GM18861 (cell line): ENCODE measurements at regions not wholly inside any gene's neighbourhood (a gene's known extent, or its start where the extent isn't known, plus 50 kb on each side); places are given as distances from the start of the nearest gene placed in this dataset.
A peak's percentile ranks its signal among the peaks of the same experiment; 100 is the strongest.
"Not testable (repeated sequence)": the region's sequence is repeated elsewhere in the genome, so short reads cannot be mapped to it uniquely, and the experiment has no call there.

Experiments
- ATAC-seq: cut with Tn5 transposase; IDR thresholded peaks from one replicate; pipeline ENCODE4 v1.9.1; 2021; ENCODE audit not compliant: unreplicated experiment

DNA sequence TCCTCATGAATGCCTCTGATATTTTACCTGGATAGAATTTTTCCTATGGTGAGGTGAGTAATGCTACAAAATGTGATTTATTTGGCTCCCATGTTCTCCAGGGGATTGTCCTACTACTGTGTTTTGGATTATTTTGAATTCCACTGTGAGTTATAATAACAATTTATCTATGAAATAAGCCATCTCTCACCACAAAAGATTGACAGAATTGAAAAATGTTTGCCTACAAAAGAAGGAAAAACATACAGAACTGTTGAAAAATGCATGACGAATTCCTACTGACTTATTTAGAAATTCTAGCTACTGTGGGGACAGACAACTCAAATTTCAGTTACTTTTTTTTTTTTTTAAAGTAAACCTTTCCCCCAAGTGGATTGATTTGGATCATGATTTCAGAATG lies 463.7 kb upstream of the GRIN3A start:
- no peak for ATAC-seq

DNA sequence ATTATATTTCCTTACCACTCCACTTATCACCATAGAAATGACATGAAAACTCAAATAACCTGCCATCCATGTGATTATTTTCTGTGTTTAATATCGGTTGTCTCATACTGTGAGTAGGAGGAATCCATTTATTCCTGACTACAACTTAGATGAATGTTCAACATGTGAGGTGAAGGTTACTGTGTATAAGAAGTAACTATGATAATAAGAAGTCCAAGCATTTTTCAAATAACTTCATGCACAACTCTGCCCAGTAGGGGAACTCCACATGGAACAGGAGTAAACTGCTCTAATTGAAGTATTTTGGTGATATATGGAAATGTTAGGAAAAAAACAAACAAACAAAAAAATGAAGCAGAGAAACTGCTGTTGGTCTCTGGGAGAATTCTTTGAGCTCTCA lies 447.5 kb upstream of the GRIN3A start:
- no peak for ATAC-seq

DNA sequence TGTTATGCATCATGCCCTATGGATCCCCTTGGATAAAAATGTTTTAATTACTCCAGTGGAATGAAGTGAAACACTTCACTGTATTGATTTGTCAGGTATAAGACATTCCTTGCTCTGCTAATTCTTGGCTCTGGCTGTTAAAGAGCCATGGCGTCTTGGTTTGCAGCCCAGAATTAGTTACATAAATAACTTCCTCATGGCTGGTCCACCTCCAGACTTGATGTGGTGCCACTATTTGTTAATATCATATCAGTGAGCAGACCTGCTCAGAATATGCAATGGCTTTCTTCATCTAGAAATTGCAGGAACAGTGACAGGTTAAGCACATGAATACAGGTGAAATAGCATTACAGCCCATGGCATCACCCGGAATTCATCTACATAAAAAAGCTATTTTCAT lies 446.9 kb upstream of the GRIN3A start:
- no peak for ATAC-seq

DNA sequence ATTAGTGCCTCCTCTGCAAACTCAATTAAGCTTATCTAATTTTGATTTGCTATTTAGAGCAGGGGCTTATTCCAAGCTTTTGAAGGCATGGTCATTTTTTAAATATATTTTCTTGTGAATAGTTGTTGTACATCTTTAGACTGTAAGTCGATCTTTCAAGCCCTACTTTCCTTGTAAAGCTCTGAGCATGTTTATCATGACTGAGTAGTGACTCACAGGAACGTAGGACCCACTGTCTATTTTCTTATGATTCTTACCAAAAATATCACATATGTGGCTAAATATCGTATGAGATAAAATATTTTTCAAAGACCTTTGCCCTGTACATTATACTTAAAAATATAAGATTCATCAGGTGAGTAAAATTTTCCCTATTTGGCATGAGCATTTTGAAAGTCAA lies 440.4 kb upstream of the GRIN3A start:
- no peak for ATAC-seq

DNA sequence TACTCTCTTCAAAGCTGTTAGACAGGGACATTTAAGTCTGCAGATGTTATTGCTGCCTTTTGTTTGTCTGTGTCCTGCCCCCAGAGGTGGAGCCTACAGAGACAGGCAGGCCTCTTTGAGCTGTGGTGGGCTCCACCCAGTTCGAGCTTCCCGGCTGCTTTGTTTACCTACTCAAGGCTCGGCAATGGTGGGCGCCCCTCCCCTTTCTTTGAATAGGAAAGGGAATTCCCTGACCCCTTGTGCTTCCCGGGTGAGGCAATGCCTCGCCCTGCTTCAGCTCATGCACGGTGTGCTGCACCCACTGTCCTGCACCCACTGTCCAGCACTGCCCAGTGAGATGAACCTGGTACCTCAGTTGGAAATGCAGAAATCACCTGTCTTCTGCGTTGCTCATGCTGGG lies 435.8 kb upstream of the GRIN3A start:
- not testable (repeated sequence) for ATAC-seq

DNA sequence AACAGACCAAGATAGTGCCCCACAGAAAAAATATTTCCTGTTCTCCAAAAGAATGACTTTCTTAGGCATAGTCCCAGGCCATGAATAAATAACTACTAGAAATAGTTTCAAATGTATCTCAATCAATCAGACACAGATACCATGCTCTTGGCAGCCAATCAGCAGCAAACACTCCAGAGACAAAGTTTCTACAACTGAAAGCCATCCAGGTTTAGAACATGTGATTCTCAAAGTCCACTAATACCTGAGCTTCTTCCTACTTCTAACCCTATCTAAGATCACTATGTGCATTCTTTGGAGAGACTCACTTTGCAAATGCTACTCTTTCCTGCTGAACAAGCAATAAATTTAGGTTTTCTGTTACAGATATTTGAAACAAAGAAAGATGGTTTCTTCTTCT lies 425.8 kb upstream of the GRIN3A start:
- ATAC-seq, result no peak

DNA sequence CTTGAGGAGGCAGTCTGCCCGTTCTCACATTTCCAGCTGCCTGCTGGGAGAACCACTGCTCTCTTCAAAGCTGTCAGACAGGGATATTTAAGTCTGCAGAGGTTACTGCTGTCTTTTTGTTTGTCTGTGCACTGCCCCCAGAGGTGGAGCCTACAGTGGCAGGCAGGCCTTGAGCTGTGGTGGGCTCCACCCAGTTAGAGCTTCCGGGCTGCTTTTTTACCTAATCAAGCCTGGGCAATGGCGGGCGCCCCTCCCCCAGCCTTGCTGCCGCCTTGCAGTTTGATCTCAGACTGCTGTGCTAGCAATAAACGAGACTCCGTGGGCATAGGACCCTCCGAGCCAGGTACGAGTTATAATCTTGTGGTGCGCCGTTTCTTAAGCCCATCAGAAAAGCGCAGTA lies 414.6 kb upstream of the GRIN3A start:
- ATAC-seq, result not testable (repeated sequence)

DNA sequence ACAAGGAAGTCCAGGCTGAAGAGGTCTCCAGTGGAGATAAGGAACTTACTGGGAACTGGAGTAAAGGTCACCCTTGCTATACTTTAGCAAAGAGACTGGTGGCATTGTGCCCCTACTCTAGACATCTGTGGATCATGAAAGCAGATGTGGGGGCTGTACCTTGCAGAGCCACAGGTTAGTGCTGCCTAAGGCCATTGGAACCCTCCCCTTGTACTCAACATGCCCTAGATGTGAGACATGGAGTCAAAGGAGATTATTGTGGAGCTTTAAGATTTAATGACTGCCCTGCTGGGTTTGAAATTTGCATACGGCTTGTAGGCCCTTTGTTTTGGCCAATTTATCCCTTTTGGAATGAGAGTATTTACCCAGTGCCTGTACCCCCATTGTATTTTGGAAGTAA lies 397.3 kb upstream of the GRIN3A start:
- no peak for ATAC-seq

DNA sequence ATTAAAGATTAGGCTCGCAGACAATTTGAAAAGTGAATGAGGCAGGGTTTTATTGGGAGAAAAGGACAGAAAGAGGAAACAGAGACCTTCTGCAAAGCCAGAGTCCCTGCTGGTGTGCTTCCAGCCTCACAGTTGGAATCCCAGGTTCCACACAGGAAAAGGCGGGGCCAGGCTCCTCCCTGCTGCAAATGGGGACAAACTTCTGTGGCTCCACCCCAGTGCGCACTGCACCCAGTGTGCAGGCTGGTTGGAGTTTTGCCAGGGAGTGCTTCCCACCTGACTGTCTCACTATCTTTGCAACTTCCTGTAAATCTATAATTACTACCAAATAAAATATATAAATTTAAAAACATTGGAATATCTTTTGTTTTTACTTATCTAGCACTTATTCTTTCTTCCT lies 386.0 kb upstream of the GRIN3A start:
- ATAC-seq, result no peak

DNA sequence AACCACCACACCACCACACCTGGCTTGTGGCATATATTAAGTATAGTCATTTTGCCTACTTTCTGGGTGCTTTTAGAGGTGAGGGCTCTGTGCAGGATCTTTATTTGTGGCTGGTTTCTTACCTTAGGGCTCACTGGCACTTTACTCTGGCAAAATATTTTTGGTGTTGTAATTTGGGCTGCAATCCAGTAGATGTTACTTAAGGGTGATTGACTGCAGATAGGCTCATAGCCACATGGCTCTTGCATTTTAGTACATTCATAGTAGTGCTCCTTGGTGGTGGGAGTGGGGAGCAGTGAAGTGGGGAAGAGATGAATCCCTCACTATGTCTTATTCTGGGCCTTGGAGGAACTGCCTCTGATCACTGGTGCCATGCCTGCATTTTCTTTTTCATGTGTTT lies 376.1 kb upstream of the GRIN3A start:
- ATAC-seq, result no peak

DNA sequence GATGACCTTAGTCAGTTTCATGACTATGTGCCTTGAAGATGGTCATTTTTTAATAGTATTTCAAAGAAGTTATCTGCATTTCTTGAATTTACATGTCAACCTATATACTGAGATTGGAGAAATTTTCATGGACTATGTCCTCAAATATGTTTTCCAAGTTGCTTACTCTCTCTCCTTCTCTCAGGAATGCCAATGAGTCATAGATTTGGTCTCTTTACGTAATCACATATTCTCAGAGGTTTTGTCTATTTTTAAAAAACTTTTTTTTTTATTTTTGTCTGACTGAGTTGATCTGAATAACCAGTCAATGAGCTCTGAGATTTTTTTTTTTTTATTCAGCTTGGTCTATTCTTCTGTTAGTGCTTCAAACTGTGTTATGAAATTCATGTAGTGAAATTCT lies 374.7 kb upstream of the GRIN3A start:
- no peak for ATAC-seq

DNA sequence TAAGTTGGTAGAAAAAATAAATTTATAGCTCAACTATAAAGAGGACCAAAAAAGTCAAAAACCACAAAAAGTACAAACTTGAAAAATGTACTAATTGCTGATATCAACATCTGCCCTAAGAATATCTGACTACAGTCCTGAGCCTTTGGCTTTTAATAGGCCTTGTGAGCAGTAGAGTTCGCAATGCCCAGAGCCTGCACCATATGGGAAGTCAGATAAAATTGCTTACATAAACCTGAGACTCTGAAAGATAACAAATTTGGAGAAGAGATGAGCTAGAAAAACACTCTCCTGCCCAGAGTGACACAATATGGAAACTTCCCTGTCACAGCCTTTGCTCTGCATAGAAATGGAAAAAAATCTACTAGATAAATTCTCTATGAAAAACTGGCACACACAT lies 368.0 kb upstream of the GRIN3A start:
- ATAC-seq, result no peak

DNA sequence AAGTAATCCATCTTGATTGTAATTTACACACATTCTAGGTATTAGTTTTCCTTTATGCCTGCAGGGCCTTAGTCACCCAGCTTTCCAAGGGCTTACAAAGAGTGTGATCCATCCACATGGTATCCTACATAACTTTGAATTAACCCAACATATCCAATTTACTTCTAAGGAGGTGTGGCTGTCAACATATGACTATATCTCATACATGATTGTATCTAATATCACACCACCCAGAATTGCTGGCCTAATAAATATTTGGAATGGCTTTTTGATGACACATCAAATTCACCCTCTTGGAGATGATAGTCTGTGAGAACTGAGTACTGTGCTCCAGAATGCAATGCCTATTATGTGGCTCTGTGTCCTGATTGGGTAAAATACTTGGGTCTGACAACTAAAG lies 363.3 kb upstream of the GRIN3A start:
- no peak for ATAC-seq

DNA sequence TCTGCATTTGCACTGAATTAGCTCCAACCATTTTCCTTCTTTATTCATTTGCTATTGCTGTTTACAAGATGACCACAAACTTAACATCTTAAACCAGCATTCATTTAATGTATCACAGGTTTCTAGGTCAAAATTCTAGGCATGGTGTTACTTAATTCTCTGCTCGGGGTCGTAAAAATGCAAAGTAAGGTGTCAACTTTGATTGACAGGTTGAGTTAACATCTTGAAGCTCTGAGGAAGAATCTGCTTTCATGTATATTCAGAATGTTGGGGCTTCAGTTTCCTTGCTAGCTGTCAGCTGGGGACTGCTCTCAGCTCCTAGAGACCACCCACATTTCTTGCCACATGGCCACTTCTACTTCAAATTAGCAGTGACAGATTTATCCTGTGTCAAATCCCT lies 348.7 kb upstream of the GRIN3A start:
- ATAC-seq, result no peak

DNA sequence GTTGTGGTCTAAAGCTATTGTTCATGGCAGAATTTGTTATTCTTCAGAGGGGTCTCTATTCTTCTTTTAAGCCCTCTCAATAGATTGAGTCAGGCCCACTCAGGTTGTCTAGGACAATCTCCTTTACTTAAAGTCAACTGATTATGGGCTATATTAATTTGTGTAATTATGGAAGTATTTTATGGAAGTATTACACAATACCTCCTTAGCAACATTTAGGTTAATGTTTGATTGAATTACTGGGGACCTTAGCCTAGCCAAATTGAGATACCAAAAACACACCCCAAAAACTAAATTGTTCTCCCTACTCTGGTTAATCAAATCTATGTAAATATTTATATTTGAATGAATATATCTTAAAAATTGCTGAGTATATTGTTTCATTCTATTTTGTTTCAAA lies 347.1 kb upstream of the GRIN3A start:
- no peak for ATAC-seq

DNA sequence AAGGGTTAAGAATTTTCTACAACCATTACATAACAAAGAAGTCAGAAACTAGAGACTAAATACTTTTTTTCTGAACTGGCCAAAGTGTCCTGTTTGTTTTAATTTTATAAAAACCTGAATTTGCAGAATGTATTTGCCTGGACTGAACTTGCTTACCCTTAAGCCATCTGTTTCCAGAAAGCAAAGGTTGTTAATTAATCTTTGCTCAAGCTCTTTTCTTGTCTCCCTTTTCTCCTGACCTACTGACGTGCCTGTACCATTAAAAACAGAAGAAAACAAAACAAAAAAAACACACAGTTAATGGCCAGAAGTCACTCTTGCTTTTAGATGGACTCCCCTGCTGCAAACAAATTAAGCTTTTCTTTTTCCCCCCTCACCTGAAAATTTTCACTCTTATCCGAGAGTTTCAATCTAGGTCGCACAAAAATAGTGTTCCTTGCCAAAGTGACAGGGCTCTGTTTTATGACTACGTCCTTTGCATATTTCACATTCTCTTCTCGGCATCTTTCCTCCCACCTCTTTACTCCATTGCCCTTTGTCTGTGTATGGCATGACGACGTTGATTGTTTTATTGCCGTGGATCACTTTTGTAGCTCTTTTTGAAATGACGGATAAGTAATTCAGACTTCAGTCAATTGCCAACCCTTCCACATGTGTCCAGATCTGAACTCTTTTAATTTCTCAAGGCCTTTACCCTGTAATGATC lies 333.8 kb upstream of the GRIN3A start:
- no peak for ATAC-seq

DNA sequence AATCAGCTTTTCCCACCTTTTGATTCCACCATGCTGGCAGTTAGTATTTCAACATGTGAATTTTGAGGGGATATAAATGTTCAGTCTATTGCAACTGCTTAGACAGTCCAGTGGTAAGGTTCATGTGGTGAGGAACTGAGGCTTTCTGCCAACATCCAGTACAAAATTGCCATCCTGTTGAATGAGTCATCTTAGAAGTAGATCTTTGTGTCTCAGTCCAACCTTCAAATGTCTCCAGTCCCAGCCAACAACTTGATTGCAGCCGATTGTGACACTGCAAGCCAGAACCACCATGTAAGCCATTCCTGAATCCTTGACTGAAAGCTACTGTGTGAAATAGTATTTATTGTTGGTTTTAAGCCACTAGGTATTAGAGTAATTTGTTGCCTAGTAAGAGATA lies 331.5 kb upstream of the GRIN3A start:
- no peak for ATAC-seq

DNA sequence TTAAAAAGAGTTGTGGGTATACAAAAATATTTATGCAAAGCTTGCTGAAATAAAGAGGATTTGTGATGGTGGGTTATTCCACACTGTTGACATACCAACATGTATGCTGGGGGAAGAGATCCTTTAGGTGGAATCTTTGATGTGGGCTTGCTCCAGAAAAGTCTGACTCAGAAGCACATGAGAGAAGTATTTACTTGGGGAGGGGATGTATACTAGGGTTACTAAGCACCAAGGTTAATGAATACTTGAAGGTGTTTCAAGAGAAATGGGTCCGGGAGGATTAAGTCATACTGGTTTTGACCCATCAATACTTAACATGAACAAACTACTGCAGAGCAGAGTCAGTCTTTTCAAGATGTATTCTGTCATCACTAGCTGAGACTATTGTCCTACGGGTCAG lies 316.4 kb upstream of the GRIN3A start:
- ATAC-seq, result no peak

DNA sequence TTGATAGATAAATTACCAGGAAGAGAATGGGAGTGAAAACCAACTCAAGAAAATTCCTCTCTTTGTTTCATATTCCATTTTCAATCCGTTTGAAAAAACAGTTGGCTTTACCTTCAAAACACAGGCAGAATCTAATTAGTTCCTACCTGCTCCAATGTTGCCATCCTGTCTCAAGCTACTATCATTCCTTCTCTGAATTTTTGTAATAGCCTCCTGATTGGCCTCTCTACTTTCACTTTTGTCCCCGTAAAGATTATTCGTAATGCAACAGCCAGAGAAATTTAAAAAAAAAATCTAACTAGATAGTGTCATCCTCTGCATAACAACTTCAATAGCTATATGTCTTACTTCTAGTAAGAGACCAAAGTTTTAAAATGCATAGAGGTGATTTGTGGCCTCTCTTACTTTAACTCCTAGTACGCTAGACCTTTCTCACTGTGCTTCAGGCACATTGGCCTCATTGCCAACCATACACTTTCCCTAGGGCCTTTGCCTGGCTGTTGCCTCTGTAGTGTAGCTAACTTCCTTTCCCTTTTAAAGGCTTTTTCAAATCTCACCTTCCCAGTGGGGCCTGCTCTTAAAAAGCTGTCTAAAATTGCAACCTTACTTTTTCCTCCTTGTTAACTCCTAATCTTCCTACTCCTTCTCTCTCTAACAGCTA lies 311.3 kb upstream of the GRIN3A start:
- ATAC-seq, result no peak

DNA sequence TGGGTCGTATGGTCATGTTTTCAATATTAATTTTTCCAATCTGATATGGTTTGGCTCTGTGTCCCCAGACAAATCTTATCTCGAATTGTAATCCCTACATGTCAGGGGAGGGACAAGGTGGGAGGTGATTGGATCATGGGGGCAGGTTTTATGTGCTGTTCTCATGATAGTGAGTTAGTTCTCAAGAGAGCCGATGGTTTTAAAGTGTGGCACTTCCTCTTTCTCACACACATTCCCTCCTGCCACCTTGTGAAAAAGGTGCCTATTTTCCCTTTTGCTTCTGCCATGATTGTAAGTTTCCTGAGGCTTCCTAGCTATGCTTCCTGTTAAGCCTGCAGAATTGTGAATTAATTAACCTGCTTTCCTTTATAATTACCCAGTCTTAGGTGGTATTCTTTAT lies 309.1 kb upstream of the GRIN3A start:
- ATAC-seq, result no peak

DNA sequence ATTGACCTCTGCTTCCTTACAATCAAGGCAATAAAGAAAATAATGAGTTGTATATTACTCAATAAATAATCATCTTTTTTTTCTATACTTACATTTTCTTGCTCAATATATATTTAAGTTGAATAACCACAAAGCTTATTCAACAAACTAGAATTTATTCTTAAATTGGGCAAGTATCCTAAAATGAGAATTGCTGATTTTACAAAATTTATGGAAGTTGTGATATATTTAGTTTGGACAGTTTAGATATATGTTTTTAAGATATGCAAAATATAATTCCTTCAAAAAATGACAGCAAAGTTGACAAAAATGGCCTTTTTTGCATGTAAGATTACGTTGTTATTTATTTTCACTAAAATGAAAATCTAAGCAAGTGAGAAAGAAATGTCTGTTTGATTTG lies 305.7 kb upstream of the GRIN3A start:
- ATAC-seq, result no peak

DNA sequence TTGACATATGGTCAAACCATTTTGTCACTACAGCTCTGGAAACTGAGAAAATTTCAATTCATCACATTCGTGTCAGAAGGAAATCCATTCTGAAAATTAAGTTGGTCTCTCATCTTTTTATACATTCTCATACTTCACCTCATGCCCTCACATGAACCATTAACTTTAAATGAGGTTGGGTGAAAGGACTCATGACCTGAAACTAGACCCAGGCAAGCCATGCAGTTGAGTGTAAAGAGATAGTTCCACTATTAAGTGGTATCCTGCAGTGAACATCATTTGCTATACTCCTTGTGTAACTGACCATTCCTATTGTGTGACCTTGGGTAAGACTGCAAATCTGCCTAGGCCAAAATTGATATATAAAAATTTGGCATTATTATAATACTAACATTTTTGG lies 299.6 kb upstream of the GRIN3A start:
- ATAC-seq, result no peak

DNA sequence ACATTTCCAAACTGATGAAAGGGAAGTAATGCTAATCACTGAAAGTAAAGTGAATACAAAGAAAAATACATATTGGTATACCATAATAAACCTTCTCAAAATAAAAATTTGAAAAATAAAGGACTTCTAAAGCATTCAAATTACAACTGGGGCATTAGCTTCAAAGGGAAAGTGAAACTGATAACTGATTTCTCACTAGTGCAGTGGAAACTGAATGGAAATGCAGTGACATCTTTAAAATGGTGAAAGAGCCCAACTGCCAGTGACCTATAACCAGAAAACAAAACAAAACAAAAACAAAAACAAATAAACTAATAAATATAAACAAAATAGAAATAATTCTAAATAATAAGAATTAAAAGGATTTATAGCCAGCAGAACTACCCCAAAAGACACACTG lies 297.5 kb upstream of the GRIN3A start:
- peak; percentile 78 for ATAC-seq
